Left renal cortex interstitium (tissue), 4 donors: ENCODE measurements at regions not wholly inside any gene's neighbourhood (a gene's known extent, or its start where the extent isn't known, plus 50 kb on each side); places are given as distances from the start of the nearest gene placed in this dataset.
"Not testable (repeated sequence)": the region's sequence is repeated elsewhere in the genome, so short reads cannot be mapped to it uniquely, and the experiment has no call there.

Experiments
- DNase-seq, 4 donors: peaks; one replicate each; pipeline ENCODE4 v3.0.0-alpha.2; 2013; ENCODE audit warnings: low read depth in 4 of 4, low spot score in 2 of 4, missing footprints in 1 of 4

GRCh38 chr5:99089822-99090549, 161.2 kb upstream of the CHD1 start:
- DNase-seq, result no peak

GRCh38 chr5:99088309-99088708, 159.5 kb upstream of the CHD1 start:
- no peak for DNase-seq

GRCh38 chr5:99083197-99083596, 154.4 kb upstream of the CHD1 start:
- DNase-seq, result no peak

- no peak for DNase-seq
Observed at GRCh38 chr5:99081711-99082110, 152.9 kb upstream of the CHD1 start.

- no peak for DNase-seq
Observed at GRCh38 chr5:99076723-99077640, 148.2 kb upstream of the CHD1 start.

GRCh38 chr5:99072846-99073245, 144.0 kb upstream of the CHD1 start:
- DNase-seq, result no peak

- no peak for DNase-seq
Observed at GRCh38 chr5:99070822-99071221, 142.0 kb upstream of the CHD1 start.

GRCh38 chr5:99070362-99070761, 141.6 kb upstream of the CHD1 start:
- DNase-seq, result no peak

GRCh38 chr5:99068944-99069650, 140.3 kb upstream of the CHD1 start:
- no peak for DNase-seq

- DNase-seq, result no peak
Observed at GRCh38 chr5:99063737-99064136, 134.9 kb upstream of the CHD1 start.

GRCh38 chr5:99061711-99062110, 132.9 kb upstream of the CHD1 start:
- no peak for DNase-seq

- DNase-seq, result no peak
Observed at GRCh38 chr5:99061299-99061698, 132.5 kb upstream of the CHD1 start.

GRCh38 chr5:99060306-99061261, 131.8 kb upstream of the CHD1 start:
- peak; percentile 36 to 56 (median 38) for DNase-seq

- DNase-seq, result no peak
Observed at GRCh38 chr5:99059685-99060084, 130.9 kb upstream of the CHD1 start.

GRCh38 chr5:99058466-99058865, 129.7 kb upstream of the CHD1 start:
- no peak for DNase-seq

GRCh38 chr5:99054972-99055371, 126.2 kb upstream of the CHD1 start:
- no peak for DNase-seq

- no peak for DNase-seq
Observed at GRCh38 chr5:99045871-99046270, 117.1 kb upstream of the CHD1 start.

GRCh38 chr5:99043257-99043656, 114.5 kb upstream of the CHD1 start:
- DNase-seq, result not testable (repeated sequence)

- no peak for DNase-seq
Observed at GRCh38 chr5:99037668-99038067, 108.9 kb upstream of the CHD1 start.

- no peak for DNase-seq
Observed at GRCh38 chr5:99035942-99036341, 107.1 kb upstream of the CHD1 start.
